Endodermal cell (in vitro differentiated cells): ENCODE measurements at regions not wholly inside any gene's neighbourhood (a gene's known extent, or its start where the extent isn't known, plus 50 kb on each side); places are given as distances from the start of the nearest gene placed in this dataset.

Experiments
- DNase-seq: peaks from one replicate; pipeline ENCODE4 v3.0.0-alpha.2; 2017
- H3K27ac ChIP-seq: 2 replicates; pipeline ENCODE4 v1.5.1; 2013; ENCODE audit warnings: mild to moderate bottlenecking, low read depth, low read length, moderate library complexity
- H3K27me3 ChIP-seq: 2 replicates; pipeline ENCODE4 v1.6.1; 2013; ENCODE audit warnings: mild to moderate bottlenecking, low read length, moderate library complexity; ENCODE audit not compliant: insufficient read depth, control insufficient read depth, poor library complexity, severe bottlenecking
- H3K36me3 ChIP-seq: 2 replicates; pipeline ENCODE4 v1.7.0; 2013; ENCODE audit warnings: mild to moderate bottlenecking, low read length, moderate library complexity; ENCODE audit not compliant: control insufficient read depth, insufficient read depth
- H3K4me1 ChIP-seq: one replicate; pipeline ENCODE4 v1.7.0; 2013; ENCODE audit warnings: low read length; ENCODE audit not compliant: control insufficient read depth, insufficient read depth
- H3K4me3 ChIP-seq: 2 replicates; pipeline ENCODE4 v1.5.1; 2013; ENCODE audit warnings: mild to moderate bottlenecking, low read length, moderate library complexity
- H3K9ac ChIP-seq: 2 replicates; pipeline ENCODE4 v1.6.1; 2013; ENCODE audit warnings: mild to moderate bottlenecking, low read length, moderate library complexity; ENCODE audit not compliant: poor library complexity, severe bottlenecking; ENCODE audit errors: extremely low read depth
- H3K9me3 ChIP-seq: 2 replicates; pipeline ENCODE4 v1.6.1; 2013; ENCODE audit warnings: mild to moderate bottlenecking, low read length, moderate library complexity; ENCODE audit not compliant: control insufficient read depth
- H3K27ac Mint-ChIP-seq: 2 replicates; pipeline ENCODE4 v1.8.0; 2020; ENCODE audit warnings: mixed read lengths
- H3K27me3 Mint-ChIP-seq: 2 replicates; pipeline ENCODE4 v1.8.0; 2021; ENCODE audit warnings: mild to moderate bottlenecking, mixed read lengths; ENCODE audit not compliant: insufficient read depth
- H3K36me3 Mint-ChIP-seq: 2 replicates; pipeline ENCODE4 v1.8.0; 2020; ENCODE audit warnings: low read depth, mixed read lengths
- H3K4me1 Mint-ChIP-seq: 2 replicates; pipeline ENCODE4 v1.8.0; 2020; ENCODE audit warnings: mixed read lengths
- H3K4me3 Mint-ChIP-seq: 2 replicates; pipeline ENCODE4 v1.8.0; 2020; ENCODE audit warnings: mild to moderate bottlenecking, moderate library complexity, mixed read lengths
- H3K9me3 Mint-ChIP-seq: 2 replicates; pipeline ENCODE4 v1.8.0; 2020; ENCODE audit warnings: mild to moderate bottlenecking, mixed read lengths
- CTCF ChIP-seq: fragments of 200-600 bp; sonication (generic); conservative IDR thresholded peaks from 2 replicates; pipeline ENCODE4 v1.5.0; 2021; ENCODE audit warnings: antibody characterized with exemption, mild to moderate bottlenecking
- WGBS, 2 experiments: methylation state at CpG; one replicate each; pipeline versions ENCODE4 v1.1.5 to v1.1.7; 2013; ENCODE audit warnings: missing lambda C conversion rate in 2 of 2, mixed read lengths in 1 of 2; ENCODE audit not compliant: insufficient coverage in 1 of 2, insufficient read length in 1 of 2; 5-methylcytosine and 5-hydroxymethylcytosine counted together

- H3K27ac Mint-ChIP-seq = no peak overlapping the region
- H3K27me3 ChIP-seq = no peaks in the 10 kb centered on the region
- no peak for DNase-seq
- peaks cover 2% of the 10 kb centered on the region for H3K9me3 Mint-ChIP-seq
- no peaks in the 10 kb centered on the region for H3K4me1 ChIP-seq
- peaks cover 2% of the 10 kb centered on the region for H3K27me3 Mint-ChIP-seq
- H3K4me3 ChIP-seq = no peak overlapping the region
- TF ChIP-seq CTCF = no peak
- no peaks in the 10 kb centered on the region for H3K36me3 Mint-ChIP-seq
- H3K9me3 ChIP-seq = no peaks in the 10 kb centered on the region
- H3K4me3 Mint-ChIP-seq = no peak overlapping the region
- no peak overlapping the region for H3K9ac ChIP-seq
- no peaks in the 10 kb centered on the region for H3K4me1 Mint-ChIP-seq
- H3K27ac ChIP-seq = no peak overlapping the region
- no peaks in the 10 kb centered on the region for H3K36me3 ChIP-seq
Observed at GRCh38 chr15:72948662-72949061, 103.6 kb upstream of the NEO1 start.

- WGBS, 2 experiments = 100% methylated on average over 2 of the region's 2 CpGs; no CpG with 5 or more reads in 1 of the 2 experiments
- Histone ChIP-seq H3K4me3 (no peak overlapping the region), H3K36me3 (no peaks in the 10 kb centered on the region), H3K4me1 (no peaks in the 10 kb centered on the region), H3K9me3 (no peaks in the 10 kb centered on the region), H3K27me3 (no peaks in the 10 kb centered on the region), H3K9ac (no peak overlapping the region), H3K27ac (no peak overlapping the region)
- H3K4me1 Mint-ChIP-seq = no peaks in the 10 kb centered on the region
- no peak overlapping the region for H3K27ac Mint-ChIP-seq
- H3K4me3 Mint-ChIP-seq = no peak overlapping the region
- peaks cover 2% of the 10 kb centered on the region for H3K9me3 Mint-ChIP-seq
- no peaks in the 10 kb centered on the region for H3K36me3 Mint-ChIP-seq
- DNase-seq = no peak
- peaks cover 2% of the 10 kb centered on the region for H3K27me3 Mint-ChIP-seq
- no peak for TF ChIP-seq CTCF
Observed at GRCh38 chr15:72947709-72948108, 104.6 kb upstream of the NEO1 start.

- no peak for DNase-seq
- peaks cover 2% of the 10 kb centered on the region for H3K9me3 Mint-ChIP-seq
- Histone ChIP-seq H3K36me3 (no peaks in the 10 kb centered on the region), H3K27me3 (no peaks in the 10 kb centered on the region), H3K4me3 (no peak overlapping the region), H3K4me1 (no peaks in the 10 kb centered on the region), H3K9me3 (no peaks in the 10 kb centered on the region), H3K9ac (no peak overlapping the region), H3K27ac (no peak overlapping the region)
- no peaks in the 10 kb centered on the region for H3K36me3 Mint-ChIP-seq
- 97% methylated on average over 2 of the region's 2 CpGs; no CpG with 5 or more reads in 1 of the 2 experiments for WGBS, 2 experiments
- TF ChIP-seq CTCF = no peak
- H3K27ac Mint-ChIP-seq = no peak overlapping the region
- H3K4me1 Mint-ChIP-seq = no peaks in the 10 kb centered on the region
- H3K27me3 Mint-ChIP-seq = peaks cover 2% of the 10 kb centered on the region
- H3K4me3 Mint-ChIP-seq = no peak overlapping the region
Observed at GRCh38 chr15:72944565-72944964, 107.7 kb upstream of the NEO1 start.
